ENCODE measurements at regions not wholly inside any gene's neighbourhood (a gene's known extent, or its start where the extent isn't known, plus 50 kb on each side); places are given as distances from the start of the nearest gene placed in this dataset.

DNA sequence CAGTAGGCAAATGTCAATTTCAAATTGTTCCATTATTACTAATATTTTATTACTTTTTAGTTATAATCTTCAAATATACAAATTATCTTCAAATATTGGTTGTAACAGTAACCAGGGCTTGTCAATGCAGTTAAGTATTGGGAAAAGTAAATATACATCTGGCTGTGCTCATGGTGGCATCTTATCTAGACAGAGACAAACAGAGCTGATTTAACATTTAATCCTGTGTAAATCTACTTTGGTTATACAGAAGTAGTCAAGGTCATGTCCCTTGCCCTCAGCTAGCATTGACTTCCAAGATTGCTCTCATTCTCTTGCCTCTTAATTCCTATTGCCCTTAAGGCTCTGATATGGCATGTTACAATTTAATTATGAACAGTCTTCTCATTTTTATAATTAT is 98.4 kb upstream of the KLHL1 start:
- no peak for DNase-seq
- Histone ChIP-seq H3K27me3 (no peaks in the 10 kb centered on the region), H3K27ac (no peak overlapping the region), H3K4me1 (no peaks in the 10 kb centered on the region), H3K36me3 (no peaks in the 10 kb centered on the region), H3K4me3 (no peak overlapping the region), H3K9me3 (peaks cover 0 to 4% (median 0%) of the 10 kb centered on the region in 4 donors)
- no peak for TF ChIP-seq EP300 (IDR thresholded peaks at IDR 0.05)
- TF ChIP-seq, protein P1, sequence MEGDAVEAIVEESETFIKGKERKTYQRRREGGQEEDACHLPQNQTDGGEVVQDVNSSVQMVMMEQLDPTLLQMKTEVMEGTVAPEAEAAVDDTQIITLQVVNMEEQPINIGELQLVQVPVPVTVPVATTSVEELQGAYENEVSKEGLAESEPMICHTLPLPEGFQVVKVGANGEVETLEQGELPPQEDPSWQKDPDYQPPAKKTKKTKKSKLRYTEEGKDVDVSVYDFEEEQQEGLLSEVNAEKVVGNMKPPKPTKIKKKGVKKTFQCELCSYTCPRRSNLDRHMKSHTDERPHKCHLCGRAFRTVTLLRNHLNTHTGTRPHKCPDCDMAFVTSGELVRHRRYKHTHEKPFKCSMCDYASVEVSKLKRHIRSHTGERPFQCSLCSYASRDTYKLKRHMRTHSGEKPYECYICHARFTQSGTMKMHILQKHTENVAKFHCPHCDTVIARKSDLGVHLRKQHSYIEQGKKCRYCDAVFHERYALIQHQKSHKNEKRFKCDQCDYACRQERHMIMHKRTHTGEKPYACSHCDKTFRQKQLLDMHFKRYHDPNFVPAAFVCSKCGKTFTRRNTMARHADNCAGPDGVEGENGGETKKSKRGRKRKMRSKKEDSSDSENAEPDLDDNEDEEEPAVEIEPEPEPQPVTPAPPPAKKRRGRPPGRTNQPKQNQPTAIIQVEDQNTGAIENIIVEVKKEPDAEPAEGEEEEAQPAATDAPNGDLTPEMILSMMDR (IDR thresholded peaks at IDR 0.05) = no peak
- TF ChIP-seq POLR2AphosphoS5 (IDR thresholded peaks at IDR 0.05) = no peak
- no peak for TF ChIP-seq POLR2A (IDR thresholded peaks at IDR 0.05)
- no peak for ATAC-seq (ENCODE audit: low FRiP score in 2 of 2)

DNA sequence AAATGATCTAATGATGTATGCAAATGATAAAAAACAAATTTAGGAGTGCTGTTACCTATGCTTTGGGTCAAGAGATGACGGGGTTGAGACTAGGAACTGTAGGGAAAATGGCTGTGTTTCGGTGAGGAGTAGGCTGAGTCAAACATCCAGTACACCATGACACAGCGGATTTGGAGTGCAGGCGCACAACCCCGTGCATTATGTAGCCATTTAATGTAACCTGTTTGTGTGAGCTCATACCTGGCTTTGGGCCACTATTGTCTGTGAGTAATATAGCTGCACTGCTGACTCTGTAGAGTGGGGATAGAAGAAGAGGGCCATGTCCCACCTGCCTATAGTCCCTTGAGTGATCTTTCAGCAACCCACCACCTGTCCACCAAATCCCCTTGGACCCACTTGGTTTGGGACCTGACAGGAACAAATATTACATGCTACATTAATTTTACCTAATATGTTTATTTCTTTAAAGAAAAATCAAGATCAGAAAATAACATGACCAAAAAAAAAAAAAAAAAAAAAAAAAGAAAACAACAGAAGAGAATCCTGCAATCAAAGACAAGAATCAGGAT is 95.5 kb upstream of the KLHL1 start:
- Histone ChIP-seq H3K4me1 (no peaks in the 10 kb centered on the region), H3K4me3 (no peak overlapping the region), H3K27ac (no peak overlapping the region), H3K27me3 (no peaks in the 10 kb centered on the region), H3K36me3 (no peaks in the 10 kb centered on the region), H3K9me3 (peaks cover 0 to 4% (median 0%) of the 10 kb centered on the region in 4 donors)
- no peak for ATAC-seq (ENCODE audit: low FRiP score in 2 of 2)
- TF ChIP-seq, protein P1 (IDR thresholded peaks at IDR 0.05) = no peak
- TF ChIP-seq EP300 (IDR thresholded peaks at IDR 0.05) = no peak
- TF ChIP-seq POLR2A (IDR thresholded peaks at IDR 0.05) = no peak
- no peak for TF ChIP-seq POLR2AphosphoS5 (IDR thresholded peaks at IDR 0.05)
- WGBS, 2 donors = 90 to 94% methylated on average over 5 of the region's 5 CpGs
- no peak for DNase-seq

DNA sequence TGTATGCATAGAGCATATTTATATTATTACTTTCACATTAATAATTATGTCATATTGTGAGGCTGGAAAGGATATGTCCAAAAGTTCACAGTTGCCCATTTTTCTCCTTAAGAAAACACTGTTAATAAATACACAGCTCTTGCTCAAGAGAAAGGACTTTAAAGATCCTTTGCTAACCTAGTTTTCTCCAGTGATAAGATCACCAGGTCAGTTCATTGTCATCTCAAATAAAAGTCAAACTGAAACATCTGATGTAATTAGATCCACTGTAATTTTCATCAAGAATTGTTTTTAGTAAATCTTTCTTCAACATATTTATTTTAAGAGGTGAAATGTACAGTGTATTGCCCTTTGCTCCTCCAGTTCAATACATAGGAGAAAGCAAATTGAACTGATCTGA is 82.8 kb upstream of the KLHL1 start:
- no peaks in the 10 kb centered on the region for H3K4me1 ChIP-seq
- no peak for ATAC-seq (ENCODE audit: low FRiP score in 2 of 2)
- H3K27ac ChIP-seq = no peak overlapping the region
- no peaks in the 10 kb centered on the region for H3K36me3 ChIP-seq
- no peaks in the 10 kb centered on the region for H3K9me3 ChIP-seq
- TF ChIP-seq POLR2A (IDR thresholded peaks at IDR 0.05) (no peak), EP300 (IDR thresholded peaks at IDR 0.05) (no peak), POLR2AphosphoS5 (IDR thresholded peaks at IDR 0.05) (no peak)
- TF ChIP-seq, protein P1 (IDR thresholded peaks at IDR 0.05) = no peak
- no peaks in the 10 kb centered on the region for H3K27me3 ChIP-seq
- DNase-seq = no peak
- no peak overlapping the region for H3K4me3 ChIP-seq

DNA sequence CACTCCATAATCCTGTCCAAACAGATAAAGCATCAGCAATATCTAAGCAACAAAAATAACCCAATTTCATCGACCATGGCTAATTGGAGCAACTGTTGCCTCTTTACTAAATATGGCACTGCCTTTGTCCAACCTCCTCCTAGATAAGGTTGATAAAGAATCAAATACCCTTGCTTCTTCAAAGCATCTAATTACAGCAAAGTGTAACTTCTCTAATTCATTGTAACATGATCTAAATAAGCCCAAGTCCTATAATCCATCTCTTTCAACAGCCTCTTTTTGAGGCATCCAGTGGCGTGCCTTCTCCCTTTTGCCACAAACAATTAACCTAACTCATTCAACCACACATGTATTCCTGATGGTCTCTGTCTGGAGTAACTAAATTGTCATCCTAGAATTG is 81.7 kb upstream of the KLHL1 start:
- Histone ChIP-seq H3K4me3 (no peak overlapping the region), H3K9me3 (no peaks in the 10 kb centered on the region), H3K4me1 (no peaks in the 10 kb centered on the region), H3K27me3 (no peaks in the 10 kb centered on the region), H3K27ac (no peak overlapping the region), H3K36me3 (no peaks in the 10 kb centered on the region)
- ATAC-seq (ENCODE audit: low FRiP score in 2 of 2) (no peak), DNase-seq (no peak)
- no peak for TF ChIP-seq EP300 (IDR thresholded peaks at IDR 0.05)
- TF ChIP-seq, protein P1 (IDR thresholded peaks at IDR 0.05) = no peak
- no peak for TF ChIP-seq POLR2AphosphoS5 (IDR thresholded peaks at IDR 0.05)
- TF ChIP-seq POLR2A (IDR thresholded peaks at IDR 0.05) = no peak
- 66 to 73% methylated on average over 2 of the region's 2 CpGs for WGBS, 2 donors

DNA sequence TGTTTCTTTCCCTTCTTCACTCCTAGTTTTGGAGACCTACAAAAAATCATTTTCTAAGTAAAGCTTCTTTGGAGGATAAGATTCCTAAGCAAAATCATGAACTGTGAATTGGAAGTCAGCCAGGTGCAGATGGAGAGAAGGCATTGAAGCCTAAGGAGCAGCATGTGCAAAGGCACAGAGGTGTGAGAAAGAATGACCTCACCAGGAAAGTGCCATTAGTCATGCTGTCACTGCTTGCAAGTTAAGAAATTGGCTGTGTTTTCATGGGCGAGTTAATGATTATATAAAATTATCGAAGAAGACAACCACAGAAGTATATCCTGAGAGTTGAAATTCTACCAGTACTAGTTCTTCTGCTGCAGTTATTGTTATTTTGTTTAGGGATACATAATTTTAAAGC is 80.3 kb upstream of the KLHL1 start:
- no peak for ATAC-seq (ENCODE audit: low FRiP score in 2 of 2)
- Histone ChIP-seq H3K4me1 (no peaks in the 10 kb centered on the region), H3K9me3 (no peaks in the 10 kb centered on the region), H3K36me3 (no peaks in the 10 kb centered on the region), H3K27me3 (no peaks in the 10 kb centered on the region), H3K27ac (no peak overlapping the region), H3K4me3 (no peak overlapping the region)
- DNase-seq = no peak
- TF ChIP-seq, protein P1 (IDR thresholded peaks at IDR 0.05) = no peak
- TF ChIP-seq POLR2A (IDR thresholded peaks at IDR 0.05) (no peak), POLR2AphosphoS5 (IDR thresholded peaks at IDR 0.05) (no peak), EP300 (IDR thresholded peaks at IDR 0.05) (no peak)
- WGBS, 2 donors = 71 to 84% methylated on average over 2 of the region's 2 CpGs
